Thyroid gland (tissue), 4 donors: ENCODE measurements at regions not wholly inside any gene's neighbourhood (a gene's known extent, or its start where the extent isn't known, plus 50 kb on each side); places are given as distances from the start of the nearest gene placed in this dataset.

Experiments used
- POLR2A ChIP-seq, 2 donors: fragments of 450-650 bp; IDR thresholded peaks; one replicate each; pipeline ENCODE4 v1.6.1; 2017; ENCODE audit warnings: antibody characterized with exemption in 2 of 2, mild to moderate bottlenecking in 2 of 2, moderate library complexity in 1 of 2
- TF ChIP-seq, protein P1 (sequence below), 6 experiments: fragments of 200-600 bp in 3 of 6; fragments of 450-650 bp in 3 of 6; sonication (generic) in 3 of 6; IDR thresholded peaks; one replicate each; pipeline ENCODE4 v1.5.1; 2016 to 2019; ENCODE audit warnings: antibody characterized with exemption in 6 of 6, mild to moderate bottlenecking in 2 of 6, inconsistent platforms in 1 of 6, moderate library complexity in 1 of 6

DNA sequence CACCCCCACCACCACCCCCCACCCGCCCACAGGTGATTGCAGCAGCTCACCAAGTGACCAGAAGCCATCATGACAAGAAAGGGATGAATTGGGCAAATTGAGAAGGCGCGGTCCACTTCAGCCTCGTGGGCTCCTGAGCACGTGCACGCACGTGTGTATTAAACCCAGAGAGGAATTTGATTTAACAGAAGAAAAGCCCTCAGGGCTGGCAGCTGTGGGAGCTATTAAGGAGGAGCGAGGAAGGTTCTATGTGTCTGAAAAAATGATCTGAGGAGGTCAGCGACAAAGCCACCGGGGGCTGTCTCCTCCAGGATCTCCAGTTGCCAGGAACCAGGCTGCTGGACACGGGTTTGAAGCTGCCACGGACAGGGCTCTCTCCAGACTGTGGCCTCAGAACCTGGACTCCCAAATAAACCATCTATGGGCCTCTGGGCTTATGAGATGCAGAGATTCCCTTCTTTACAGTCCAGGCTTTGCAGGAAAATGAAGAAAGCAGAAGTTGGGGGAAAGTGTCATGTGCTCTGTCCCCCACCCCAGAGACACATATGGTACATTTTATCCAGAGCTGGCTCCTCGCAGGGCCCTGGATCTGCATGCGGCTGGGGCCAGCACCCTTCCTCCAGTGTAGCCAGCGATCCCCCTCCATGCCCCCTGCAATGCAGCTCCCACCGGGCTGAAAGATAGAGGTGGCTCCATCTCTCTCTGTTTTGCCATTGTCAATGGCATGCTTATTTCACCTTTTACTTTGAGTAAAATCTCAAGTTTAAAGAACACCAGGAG lies 219.7 kb upstream of the RPL38 start:
- TF ChIP-seq, protein P1, sequence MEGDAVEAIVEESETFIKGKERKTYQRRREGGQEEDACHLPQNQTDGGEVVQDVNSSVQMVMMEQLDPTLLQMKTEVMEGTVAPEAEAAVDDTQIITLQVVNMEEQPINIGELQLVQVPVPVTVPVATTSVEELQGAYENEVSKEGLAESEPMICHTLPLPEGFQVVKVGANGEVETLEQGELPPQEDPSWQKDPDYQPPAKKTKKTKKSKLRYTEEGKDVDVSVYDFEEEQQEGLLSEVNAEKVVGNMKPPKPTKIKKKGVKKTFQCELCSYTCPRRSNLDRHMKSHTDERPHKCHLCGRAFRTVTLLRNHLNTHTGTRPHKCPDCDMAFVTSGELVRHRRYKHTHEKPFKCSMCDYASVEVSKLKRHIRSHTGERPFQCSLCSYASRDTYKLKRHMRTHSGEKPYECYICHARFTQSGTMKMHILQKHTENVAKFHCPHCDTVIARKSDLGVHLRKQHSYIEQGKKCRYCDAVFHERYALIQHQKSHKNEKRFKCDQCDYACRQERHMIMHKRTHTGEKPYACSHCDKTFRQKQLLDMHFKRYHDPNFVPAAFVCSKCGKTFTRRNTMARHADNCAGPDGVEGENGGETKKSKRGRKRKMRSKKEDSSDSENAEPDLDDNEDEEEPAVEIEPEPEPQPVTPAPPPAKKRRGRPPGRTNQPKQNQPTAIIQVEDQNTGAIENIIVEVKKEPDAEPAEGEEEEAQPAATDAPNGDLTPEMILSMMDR (IDR thresholded peaks at IDR 0.05) = no peak
- no peak for TF ChIP-seq POLR2A (IDR thresholded peaks at IDR 0.05)
